Natural killer cell (primary cell): ENCODE measurements at regions not wholly inside any gene's neighbourhood (a gene's known extent, or its start where the extent isn't known, plus 50 kb on each side); places are given as distances from the start of the nearest gene placed in this dataset.
A peak's percentile ranks its signal among the peaks of the same experiment; 100 is the strongest.
"Not testable (repeated sequence)": the region's sequence is repeated elsewhere in the genome, so short reads cannot be mapped to it uniquely, and the experiment has no call there.

Experiments used
- ATAC-seq, 3 donors: fragments of 150-1000 bp in 2 of 3; fragments of 200-7000 bp in 1 of 3; cut with Tn5 transposase; 1 replicate in 1 of 3; 2 replicates in 2 of 3; pipeline ENCODE4 v1.10.0; 2021; ENCODE audit warnings: mild to moderate bottlenecking in 2 of 3, moderate library complexity in 2 of 3
- DNase-seq, 2 donors: peaks; one replicate each; pipeline versions ENCODE4 v3.0.0 to v3.0.0-alpha.2; 2013 to 2021; ENCODE audit warnings: mixed read lengths in 1 of 2
- H3K27ac ChIP-seq: one replicate; pipeline ENCODE4 v1.5.1; 2013; ENCODE audit warnings: mild to moderate bottlenecking, low read length
- H3K27me3 ChIP-seq: one replicate; pipeline ENCODE4 v1.6.1; 2013; ENCODE audit warnings: low read length; ENCODE audit not compliant: control insufficient read depth, insufficient read depth
- H3K36me3 ChIP-seq: one replicate; pipeline ENCODE4 v1.6.1; 2013; ENCODE audit warnings: low read length; ENCODE audit not compliant: control insufficient read depth, insufficient read depth
- H3K4me1 ChIP-seq: one replicate; pipeline ENCODE4 v1.6.1; 2013; ENCODE audit warnings: low read length; ENCODE audit not compliant: control insufficient read depth, insufficient read depth
- H3K4me3 ChIP-seq: one replicate; pipeline ENCODE4 v1.5.1; 2013; ENCODE audit warnings: low read length
- H3K9me3 ChIP-seq: one replicate; pipeline ENCODE4 v1.6.1; 2013; ENCODE audit warnings: low read length; ENCODE audit not compliant: control insufficient read depth, insufficient read depth
- H3K27ac Mint-ChIP-seq, 2 donors: one replicate each; pipeline ENCODE4 v1.8.0; 2022; ENCODE audit warnings: mild to moderate bottlenecking in 2 of 2, mixed read lengths in 2 of 2, moderate library complexity in 1 of 2
- H3K27me3 Mint-ChIP-seq, 2 donors: one replicate each; pipeline ENCODE4 v1.8.0; 2022; ENCODE audit warnings: low read depth in 2 of 2, mixed read lengths in 2 of 2
- H3K36me3 Mint-ChIP-seq: one replicate; pipeline ENCODE4 v1.8.0; 2022; ENCODE audit warnings: mixed read lengths
- H3K4me1 Mint-ChIP-seq, 2 donors: one replicate each; pipeline ENCODE4 v1.8.0; 2022; ENCODE audit warnings: mixed read lengths in 2 of 2
- H3K4me3 Mint-ChIP-seq: one replicate; pipeline ENCODE4 v1.8.0; 2022; ENCODE audit warnings: mild to moderate bottlenecking, moderate library complexity, mixed read lengths
- H3K9me3 Mint-ChIP-seq, 2 donors: one replicate each; pipeline ENCODE4 v1.8.0; 2022; ENCODE audit warnings: mixed read lengths in 2 of 2
- CTCF ChIP-seq: fragments of 200-600 bp; IDR thresholded peaks from one replicate; pipeline ENCODE4 v1.8.0; 2022; ENCODE audit warnings: antibody characterized with exemption
- WGBS: methylation state at CpG from one replicate; pipeline ENCODE4 v1.1.7; 2013; ENCODE audit warnings: missing lambda C conversion rate; ENCODE audit not compliant: insufficient coverage; 5-methylcytosine and 5-hydroxymethylcytosine counted together
- intact Hi-C: fragments of 100-400 bp; cut with micrococcal nuclease; formaldehyde crosslinking; loops from one replicate; pipeline ENCODE4 v1.14.2; 2022

GRCh38 chr13:76579701-76580100 is 306.5 kb downstream of the KCTD12 start:
- H3K27me3 ChIP-seq: no peaks in the 10 kb centered on the region
- H3K27ac Mint-ChIP-seq: no peak overlapping the region
- H3K27ac ChIP-seq: no peak overlapping the region
- intact Hi-C loops: no loop called here
- DNase-seq (no peak), ATAC-seq (no peak)
- H3K9me3 Mint-ChIP-seq: peaks cover 10 to 22% of the 10 kb centered on the region in 2 donors
- peaks cover 9% of the 10 kb centered on the region for H3K36me3 Mint-ChIP-seq
- H3K9me3 ChIP-seq: peaks cover 6% of the 10 kb centered on the region
- no peak overlapping the region for H3K4me3 ChIP-seq
- 87% methylated on average over 4 of the region's 4 CpGs for WGBS
- H3K4me1 Mint-ChIP-seq: no peaks in the 10 kb centered on the region
- no peaks in the 10 kb centered on the region for H3K36me3 ChIP-seq
- H3K4me1 ChIP-seq: no peaks in the 10 kb centered on the region
- no peaks in the 10 kb centered on the region for H3K27me3 Mint-ChIP-seq
- no peak for TF ChIP-seq CTCF
- no peak overlapping the region for H3K4me3 Mint-ChIP-seq

- H3K4me3 Mint-ChIP-seq, H3K27me3 ChIP-seq, H3K9me3 ChIP-seq, H3K27ac Mint-ChIP-seq, H3K4me1 Mint-ChIP-seq, H3K36me3 ChIP-seq, H3K27ac ChIP-seq, H3K27me3 Mint-ChIP-seq, DNase-seq, H3K36me3 Mint-ChIP-seq, ATAC-seq, H3K4me3 ChIP-seq, intact Hi-C loops, H3K4me1 ChIP-seq: not testable (repeated sequence)
- whole genome bisulfite sequencing: 86% methylated on average over 5 of the region's 5 CpGs
- H3K9me3 Mint-ChIP-seq: peaks cover 10 to 21% of the 10 kb centered on the region in 2 donors
These were observed 310.6 kb downstream of the KCTD12 start for GRCh38 chr13:76575634-76576033.

DNA sequence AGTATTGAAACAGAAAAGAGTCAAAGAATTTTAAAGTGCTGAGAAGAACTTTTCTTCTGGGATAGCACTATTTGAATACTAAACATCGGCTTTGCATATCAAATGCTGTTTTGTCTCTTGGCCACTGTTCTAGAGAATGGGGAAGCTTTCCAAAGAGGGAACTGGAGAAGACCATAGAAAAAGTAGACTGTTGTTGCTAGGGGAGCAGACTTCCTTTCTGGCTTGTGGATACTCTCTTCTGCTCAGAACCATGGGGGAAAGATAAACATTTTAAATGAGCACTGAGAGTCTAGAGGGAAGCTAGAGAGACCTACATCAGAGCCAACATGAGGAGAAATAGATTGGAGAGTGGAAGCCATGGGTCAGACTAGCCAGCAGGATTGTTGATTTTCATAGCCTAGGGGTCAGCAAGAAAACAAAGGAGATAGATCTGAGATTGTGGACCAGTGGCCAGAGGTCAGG is 315.7 kb downstream of the KCTD12 start:
- Mint-ChIP-seq H3K36me3 (no peaks in the 10 kb centered on the region), H3K4me3 (no peak overlapping the region), H3K27me3 (no peaks in the 10 kb centered on the region), H3K27ac (no peak overlapping the region), H3K4me1 (no peaks in the 10 kb centered on the region), H3K9me3 (no peaks in the 10 kb centered on the region)
- no peak for ATAC-seq
- DNase-seq: no peak
- WGBS: 69% methylated on average over 1 of the region's 1 CpG
- H3K9me3 ChIP-seq: no peaks in the 10 kb centered on the region
- no peaks in the 10 kb centered on the region for H3K4me1 ChIP-seq
- H3K27ac ChIP-seq: no peak overlapping the region
- no peak for TF ChIP-seq CTCF
- H3K4me3 ChIP-seq: no peak overlapping the region
- H3K27me3 ChIP-seq: no peaks in the 10 kb centered on the region
- intact Hi-C loops: no loop called here
- no peaks in the 10 kb centered on the region for H3K36me3 ChIP-seq

DNA sequence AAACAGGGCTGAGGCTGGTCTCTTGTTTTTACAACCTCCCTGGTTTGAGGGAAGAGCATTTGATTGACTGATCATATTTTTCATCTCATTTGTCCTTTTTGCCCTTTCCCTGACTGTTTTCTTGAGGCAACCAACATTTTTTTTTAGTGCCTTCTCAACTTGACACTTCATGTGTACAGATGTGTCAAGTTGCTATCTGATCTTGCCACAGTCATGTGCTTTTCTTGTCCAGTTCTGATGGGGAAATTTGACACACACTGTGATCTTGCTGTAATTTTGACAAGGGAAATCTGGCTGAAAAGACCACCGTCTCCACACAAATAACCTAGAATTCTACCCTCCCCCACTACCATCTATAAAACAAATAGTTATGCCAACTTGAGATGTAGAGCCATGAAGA is 329.6 kb downstream of the KCTD12 start:
- Mint-ChIP-seq H3K27ac (no peak overlapping the region), H3K36me3 (no peaks in the 10 kb centered on the region), H3K4me1 (peaks cover 0 to 6% of the 10 kb centered on the region in 2 donors), H3K4me3 (no peak overlapping the region), H3K9me3 (no peaks in the 10 kb centered on the region), H3K27me3 (no peaks in the 10 kb centered on the region)
- TF ChIP-seq CTCF: no peak
- no peak overlapping the region for H3K27ac ChIP-seq
- intact Hi-C loops: no loop called here
- no peaks in the 10 kb centered on the region for H3K4me1 ChIP-seq
- H3K9me3 ChIP-seq: no peaks in the 10 kb centered on the region
- no peak overlapping the region for H3K4me3 ChIP-seq
- peak in 1 of 3 donors; percentile 50 for ATAC-seq
- H3K36me3 ChIP-seq: no peaks in the 10 kb centered on the region
- WGBS: 11% methylated on average over 1 of the region's 1 CpG
- no peaks in the 10 kb centered on the region for H3K27me3 ChIP-seq
- no peak for DNase-seq
